Prostate gland (tissue), 2 donors: ENCODE measurements at regions not wholly inside any gene's neighbourhood (a gene's known extent, or its start where the extent isn't known, plus 50 kb on each side); places are given as distances from the start of the nearest gene placed in this dataset.

Source experiments
- DNase-seq: peaks from one replicate; pipeline ENCODE4 v3.0.0-alpha.2; 2019; ENCODE audit warnings: low spot score
- H3K27ac ChIP-seq, 2 donors: fragments of 200-600 bp; sonication (generic); 2 replicates each; pipeline ENCODE4 v1.5.1; 2017 to 2019
- H3K27me3 ChIP-seq: fragments of 200-600 bp; sonication (generic); replicated peaks from 2 replicates; pipeline ENCODE4 v1.5.1; 2019; ENCODE audit not compliant: insufficient read depth
- H3K36me3 ChIP-seq, 2 donors: fragments of 200-600 bp; sonication (generic); 1 replicate in 1 of 2; 2 replicates in 1 of 2; pipeline versions ENCODE4 v1.5.1 to v1.8.1; 2017 to 2019
- H3K4me1 ChIP-seq: fragments of 200-600 bp; sonication (generic); replicated peaks from 2 replicates; pipeline ENCODE4 v1.5.1; 2019
- H3K4me3 ChIP-seq, 2 donors: fragments of 200-600 bp; sonication (generic); 2 replicates each; pipeline ENCODE4 v1.5.1; 2017 to 2019
- H3K9me3 ChIP-seq: fragments of 200-600 bp; sonication (generic); 2 replicates; pipeline ENCODE4 v1.5.1; 2017
- POLR2A ChIP-seq: fragments of 450-650 bp; IDR thresholded peaks from one replicate; pipeline ENCODE4 v1.6.1; 2016; ENCODE audit warnings: antibody characterized with exemption, mild to moderate bottlenecking
- POLR2AphosphoS5 ChIP-seq: sonication (generic); formaldehyde crosslinking; IDR thresholded peaks from one replicate; pipeline ENCODE4 v1.6.1; 2017; ENCODE audit warnings: antibody characterized with exemption
- WGBS: methylation state at CpG from one replicate; pipeline ENCODE4 v1.1.5; 2018; 5-methylcytosine and 5-hydroxymethylcytosine counted together
- intact Hi-C: fragments of 100-400 bp; cut with DNase I; formaldehyde crosslinking; loops from one replicate; pipeline ENCODE4 v1.14.2; 2022
- TF ChIP-seq, protein P1 (sequence below), 4 experiments: fragments of 200-600 bp in 2 of 4; fragments of 450-650 bp in 2 of 4; sonication (generic) in 2 of 4; IDR thresholded peaks; 1 replicate in 3 of 4; 2 replicates in 1 of 4; pipeline ENCODE4 v1.5.1; 2016 to 2019; ENCODE audit warnings: antibody characterized with exemption in 4 of 4, mild to moderate bottlenecking in 2 of 4, moderate library complexity in 2 of 4

DNA sequence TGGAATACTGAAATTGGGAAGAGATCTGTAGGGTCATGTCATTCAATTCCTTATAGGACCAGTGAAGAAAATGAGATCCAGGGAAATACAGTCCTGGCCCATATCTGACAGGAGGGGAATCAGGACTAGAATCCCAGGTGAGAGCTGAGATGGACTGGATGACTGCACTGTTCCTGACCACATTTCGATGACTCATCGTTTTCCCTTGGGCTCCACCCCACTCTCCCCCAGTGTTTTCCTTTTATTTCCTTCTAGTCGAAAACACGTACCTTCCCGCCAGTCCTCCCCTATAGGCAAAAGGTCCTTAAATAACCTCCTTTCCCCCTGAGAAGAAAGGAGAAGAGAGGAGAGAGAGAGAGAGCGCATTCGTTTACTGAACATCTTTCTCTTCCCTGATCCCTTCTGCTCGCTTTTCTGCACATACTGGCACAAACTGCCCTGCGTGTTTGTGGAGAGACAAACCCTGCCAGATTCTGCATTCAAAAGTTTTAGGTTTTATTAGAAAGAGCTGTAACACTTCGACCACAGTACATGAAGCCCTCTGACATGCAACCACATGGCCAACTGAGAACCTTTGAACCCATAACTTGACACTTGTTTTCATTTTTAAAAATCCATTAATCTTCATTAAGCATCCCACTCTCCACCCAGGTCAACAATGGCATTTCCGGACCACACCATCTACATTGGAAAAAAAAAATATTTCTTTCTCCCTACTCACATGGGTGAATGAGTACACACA, 565.7 kb downstream of the METTL15 start:
- TF ChIP-seq POLR2A (no peak), POLR2AphosphoS5 (no peak)
- TF ChIP-seq, protein P1, sequence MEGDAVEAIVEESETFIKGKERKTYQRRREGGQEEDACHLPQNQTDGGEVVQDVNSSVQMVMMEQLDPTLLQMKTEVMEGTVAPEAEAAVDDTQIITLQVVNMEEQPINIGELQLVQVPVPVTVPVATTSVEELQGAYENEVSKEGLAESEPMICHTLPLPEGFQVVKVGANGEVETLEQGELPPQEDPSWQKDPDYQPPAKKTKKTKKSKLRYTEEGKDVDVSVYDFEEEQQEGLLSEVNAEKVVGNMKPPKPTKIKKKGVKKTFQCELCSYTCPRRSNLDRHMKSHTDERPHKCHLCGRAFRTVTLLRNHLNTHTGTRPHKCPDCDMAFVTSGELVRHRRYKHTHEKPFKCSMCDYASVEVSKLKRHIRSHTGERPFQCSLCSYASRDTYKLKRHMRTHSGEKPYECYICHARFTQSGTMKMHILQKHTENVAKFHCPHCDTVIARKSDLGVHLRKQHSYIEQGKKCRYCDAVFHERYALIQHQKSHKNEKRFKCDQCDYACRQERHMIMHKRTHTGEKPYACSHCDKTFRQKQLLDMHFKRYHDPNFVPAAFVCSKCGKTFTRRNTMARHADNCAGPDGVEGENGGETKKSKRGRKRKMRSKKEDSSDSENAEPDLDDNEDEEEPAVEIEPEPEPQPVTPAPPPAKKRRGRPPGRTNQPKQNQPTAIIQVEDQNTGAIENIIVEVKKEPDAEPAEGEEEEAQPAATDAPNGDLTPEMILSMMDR (IDR thresholded peaks at IDR 0.05): no peak
- 75% methylated on average over 11 of the region's 11 CpGs for WGBS
- Histone ChIP-seq H3K4me3 (no peak overlapping the region), H3K4me1 (no peaks in the 10 kb centered on the region), H3K9me3 (no peaks in the 10 kb centered on the region), H3K27me3 (no peaks in the 10 kb centered on the region), H3K36me3 (no peaks in the 10 kb centered on the region), H3K27ac (no peak overlapping the region)
- no peak for DNase-seq
- intact Hi-C loops: no loop called here

DNA sequence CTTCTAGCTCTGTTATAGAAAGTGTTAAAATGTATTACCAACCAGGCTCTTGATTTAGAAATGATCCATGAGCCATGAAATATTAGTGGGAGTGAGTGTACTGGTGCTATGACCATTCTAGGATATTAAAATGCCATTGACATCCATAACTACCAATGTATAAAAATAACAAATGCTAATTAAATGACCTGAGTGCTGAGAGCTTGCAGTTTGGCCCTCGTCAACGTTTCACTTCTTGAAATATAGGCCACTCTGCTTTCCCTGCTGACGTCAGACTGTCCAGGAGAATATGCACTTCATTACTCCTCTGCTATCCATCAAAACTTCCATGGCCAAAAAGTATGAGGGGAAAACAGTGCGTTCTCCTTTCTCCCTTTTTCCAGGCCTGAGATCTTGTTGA, 563.1 kb downstream of the METTL15 start:
- Histone ChIP-seq H3K4me3 (no peak overlapping the region), H3K27me3 (no peaks in the 10 kb centered on the region), H3K9me3 (no peaks in the 10 kb centered on the region), H3K36me3 (no peaks in the 10 kb centered on the region), H3K27ac (no peak overlapping the region), H3K4me1 (no peaks in the 10 kb centered on the region)
- DNase-seq: no peak
- TF ChIP-seq POLR2A (no peak), POLR2AphosphoS5 (no peak)
- TF ChIP-seq, protein P1 (IDR thresholded peaks at IDR 0.05): no peak
- intact Hi-C loops: no loop called here
- 83% methylated on average over 4 of the region's 4 CpGs for WGBS

DNA sequence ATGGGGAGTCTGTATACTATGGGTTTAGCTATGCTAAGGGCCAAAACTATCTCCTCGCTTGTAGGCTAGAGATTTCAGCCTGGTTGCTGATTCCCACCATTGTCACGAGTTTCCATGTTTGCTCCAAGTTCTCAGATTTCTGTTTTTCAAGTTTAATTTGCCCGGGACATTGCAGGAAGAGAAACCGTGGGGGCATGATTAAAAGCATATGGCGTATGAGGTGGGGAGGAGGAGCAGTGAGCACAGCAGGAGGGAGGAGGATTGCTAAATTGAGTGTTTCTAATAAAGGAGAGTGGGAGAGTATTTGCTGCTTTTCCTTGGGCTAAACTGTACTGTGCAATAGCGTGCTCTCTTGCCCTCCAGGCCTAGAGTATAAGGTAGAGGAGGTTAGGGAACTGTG, 558.4 kb downstream of the METTL15 start:
- Histone ChIP-seq H3K4me3 (no peak overlapping the region), H3K36me3 (no peaks in the 10 kb centered on the region), H3K27me3 (no peaks in the 10 kb centered on the region), H3K27ac (no peak overlapping the region), H3K4me1 (no peaks in the 10 kb centered on the region), H3K9me3 (no peaks in the 10 kb centered on the region)
- intact Hi-C loops: no loop called here
- 74% methylated on average over 6 of the region's 6 CpGs for WGBS
- TF ChIP-seq POLR2AphosphoS5: no peak
- TF ChIP-seq, protein P1 (IDR thresholded peaks at IDR 0.05): no peak
- no peak for TF ChIP-seq POLR2A
- no peak for DNase-seq

DNA sequence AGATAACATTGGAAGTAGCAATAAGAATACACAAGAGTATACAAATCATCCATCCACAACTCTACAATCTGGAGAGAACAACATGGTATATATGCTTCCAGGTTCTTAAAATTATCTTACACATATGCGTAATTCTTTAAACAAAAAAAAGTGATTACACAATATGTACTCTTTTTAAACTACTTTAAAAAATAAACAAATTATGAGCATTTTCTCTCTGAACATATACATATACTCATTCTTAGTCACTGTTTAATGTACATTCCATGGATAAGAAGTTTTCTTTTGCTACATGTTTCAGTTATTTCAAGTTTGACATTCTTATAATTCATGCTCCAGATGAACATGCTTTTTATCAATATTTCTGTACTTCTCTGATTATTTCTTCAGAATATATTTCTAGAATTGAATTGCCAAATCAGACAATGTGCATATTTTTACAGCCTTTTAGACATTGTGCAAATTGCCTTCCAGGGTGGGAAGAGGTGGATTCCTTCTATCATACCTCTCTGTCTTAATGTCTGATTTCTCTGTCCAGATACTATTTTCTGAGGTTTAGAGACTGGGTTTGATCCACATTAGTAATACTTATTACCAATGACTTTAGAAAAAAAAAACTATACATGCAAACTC, 551.6 kb downstream of the METTL15 start:
- intact Hi-C loops: no loop called here
- Histone ChIP-seq H3K4me3 (no peak overlapping the region), H3K27me3 (no peaks in the 10 kb centered on the region), H3K4me1 (no peaks in the 10 kb centered on the region), H3K9me3 (no peaks in the 10 kb centered on the region), H3K27ac (no peak overlapping the region), H3K36me3 (no peaks in the 10 kb centered on the region)
- DNase-seq: no peak
- WGBS: 92% methylated on average over 1 of the region's 1 CpG
- no peak for TF ChIP-seq POLR2A
- no peak for TF ChIP-seq POLR2AphosphoS5
- TF ChIP-seq, protein P1 (IDR thresholded peaks at IDR 0.05): no peak
